HG02588 (cell line): ENCODE measurements at regions not wholly inside any gene's neighbourhood (a gene's known extent, or its start where the extent isn't known, plus 50 kb on each side); places are given as distances from the start of the nearest gene placed in this dataset.
"Not testable (repeated sequence)": the region's sequence is repeated elsewhere in the genome, so short reads cannot be mapped to it uniquely, and the experiment has no call there.

Experiments used
- ATAC-seq: cut with Tn5 transposase; IDR thresholded peaks from one replicate; pipeline ENCODE4 v1.9.1; 2021; ENCODE audit warnings: mild to moderate bottlenecking, moderate library complexity; ENCODE audit not compliant: unreplicated experiment

- ATAC-seq: no peak
These were observed 244.0 kb upstream of the SFSWAP start for GRCh38 chr12:131466932-131467331.

GRCh38 chr12:131468206-131468605 lies 242.7 kb upstream of the SFSWAP start:
- no peak for ATAC-seq

- ATAC-seq: not testable (repeated sequence)
These were observed 240.9 kb upstream of the SFSWAP start for GRCh38 chr12:131469945-131470344.

DNA sequence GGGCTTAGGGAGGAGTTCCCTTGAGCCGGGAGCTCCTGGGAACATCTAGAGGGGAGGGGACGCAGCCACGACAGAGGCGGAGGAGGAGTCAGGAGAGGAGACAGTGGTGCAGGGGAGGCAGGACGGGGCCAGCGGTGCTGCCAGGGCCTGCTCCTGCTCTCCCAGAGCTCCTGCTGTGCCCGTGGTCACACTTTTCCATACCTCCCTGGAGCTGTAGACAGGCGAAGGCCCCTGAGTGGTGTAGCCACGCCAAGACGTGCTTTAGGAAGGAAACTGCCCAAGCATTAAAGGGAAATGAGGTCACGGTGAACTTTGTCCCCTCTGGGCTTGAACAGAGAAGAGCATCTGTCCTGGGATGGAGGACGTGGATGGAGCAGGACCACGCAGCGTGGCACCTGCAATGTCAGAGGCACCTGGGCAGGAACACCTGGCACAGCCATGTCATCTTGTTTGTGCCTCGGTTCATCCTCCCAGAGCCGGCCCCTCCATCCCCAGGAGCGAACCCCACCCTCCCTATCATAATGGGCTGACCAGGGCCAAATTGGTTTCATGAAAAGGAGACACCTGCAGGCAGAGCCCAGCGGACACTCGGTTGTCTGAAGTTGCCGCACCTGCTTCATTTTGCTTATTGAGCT lies 239.5 kb upstream of the SFSWAP start:
- no peak for ATAC-seq

DNA sequence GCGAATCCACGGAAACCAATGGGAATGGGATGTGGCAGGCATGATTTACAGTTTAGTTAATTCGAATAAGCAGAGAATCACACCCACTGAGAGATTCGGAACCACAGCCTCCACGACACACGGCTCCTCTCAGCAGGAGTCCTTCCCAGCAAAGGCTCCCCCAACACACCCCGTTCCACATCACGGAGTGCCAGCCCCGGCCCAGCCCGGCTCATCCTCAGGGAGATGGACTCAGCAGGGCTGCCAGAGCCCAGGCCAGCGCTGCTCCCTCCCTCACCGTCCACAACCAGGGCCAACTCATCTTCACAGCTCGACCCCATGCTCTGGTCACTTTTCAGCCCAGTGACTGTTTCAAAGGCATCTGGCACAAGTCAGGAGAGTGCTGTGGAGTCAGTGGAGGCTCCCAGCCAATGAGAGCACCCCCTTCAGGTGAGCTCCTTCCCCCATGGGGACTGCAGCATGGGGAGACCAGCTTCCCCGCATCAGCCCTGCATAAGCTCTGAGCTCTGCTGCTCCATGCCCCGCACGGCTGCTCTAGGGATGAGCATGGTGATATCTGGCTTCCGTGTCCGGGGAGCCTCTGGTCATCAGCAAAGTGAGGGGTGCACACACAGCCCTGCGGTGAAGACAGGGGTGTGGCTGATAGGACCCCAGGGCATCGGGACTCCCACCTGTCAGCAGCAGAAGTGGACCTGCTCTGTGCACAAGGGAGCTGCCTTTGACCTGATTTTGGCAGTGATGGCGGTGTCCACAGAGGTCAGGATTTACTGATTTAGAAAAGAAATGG lies 238.8 kb upstream of the SFSWAP start:
- no peak for ATAC-seq

DNA sequence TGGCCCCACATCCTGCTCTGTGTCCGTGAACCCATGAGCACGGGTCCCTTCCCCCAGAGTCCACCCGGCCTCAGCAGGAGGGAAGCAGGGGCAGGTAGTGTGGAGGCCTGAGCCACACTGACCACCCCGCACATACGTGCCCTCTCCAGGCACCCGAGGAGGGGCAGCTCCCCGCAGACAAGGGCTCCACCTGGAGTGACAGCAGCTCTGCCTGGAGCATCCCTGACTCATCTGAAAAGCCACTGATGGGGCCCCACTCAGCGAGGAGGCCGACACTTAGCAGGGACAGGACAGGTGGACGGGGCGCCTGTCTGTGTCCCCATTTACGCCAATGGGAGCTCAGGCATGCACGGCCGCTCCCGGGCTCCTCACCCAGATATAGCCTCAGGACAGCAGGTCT lies 237.6 kb upstream of the SFSWAP start:
- ATAC-seq: no peak

DNA sequence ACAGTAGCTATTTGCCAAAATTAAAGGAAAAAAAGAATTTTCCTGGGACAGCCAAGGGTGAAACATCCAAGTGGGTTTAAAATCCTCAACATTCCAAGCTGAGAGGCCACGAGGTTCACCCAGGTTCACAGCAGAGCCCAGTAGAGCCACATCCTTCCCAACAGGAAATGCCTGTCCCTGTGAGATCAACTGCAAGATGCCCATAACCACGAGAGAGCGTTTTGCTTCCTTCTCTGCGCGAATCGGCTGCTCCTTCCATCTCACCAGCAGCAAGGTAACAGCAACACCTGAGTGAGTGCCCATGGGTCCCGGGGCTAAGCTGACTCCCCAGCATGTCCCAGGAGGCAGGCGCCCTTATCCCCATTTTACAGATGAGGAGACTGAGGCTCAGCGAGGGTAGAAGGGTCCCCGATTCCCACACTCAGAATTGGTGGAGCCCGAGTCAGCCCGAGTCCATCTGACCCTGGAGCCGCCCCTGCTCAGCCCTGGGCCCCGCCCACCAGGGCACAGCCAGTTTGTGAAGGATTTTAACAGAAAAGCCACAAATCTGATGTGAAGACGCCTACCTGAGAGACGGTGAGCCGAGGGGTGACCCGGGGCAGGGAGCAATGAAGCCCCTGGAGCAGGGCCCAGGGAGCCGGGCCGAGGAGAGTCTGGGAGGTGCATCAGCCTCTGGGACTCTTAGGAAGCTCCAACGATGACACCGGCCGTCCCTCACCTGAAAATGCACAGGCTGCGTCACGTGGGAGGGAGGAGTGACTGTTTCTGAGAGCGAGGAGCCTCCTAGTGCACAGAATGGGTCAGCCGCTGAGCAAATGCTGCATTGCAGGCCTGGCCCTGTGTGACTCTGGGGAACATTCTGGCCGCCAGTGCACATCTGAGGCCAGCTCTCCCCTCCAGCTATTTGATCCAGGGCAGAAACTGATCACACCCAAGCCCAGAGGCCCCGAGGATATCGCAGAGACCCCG lies 236.9 kb upstream of the SFSWAP start:
- no peak for ATAC-seq

DNA sequence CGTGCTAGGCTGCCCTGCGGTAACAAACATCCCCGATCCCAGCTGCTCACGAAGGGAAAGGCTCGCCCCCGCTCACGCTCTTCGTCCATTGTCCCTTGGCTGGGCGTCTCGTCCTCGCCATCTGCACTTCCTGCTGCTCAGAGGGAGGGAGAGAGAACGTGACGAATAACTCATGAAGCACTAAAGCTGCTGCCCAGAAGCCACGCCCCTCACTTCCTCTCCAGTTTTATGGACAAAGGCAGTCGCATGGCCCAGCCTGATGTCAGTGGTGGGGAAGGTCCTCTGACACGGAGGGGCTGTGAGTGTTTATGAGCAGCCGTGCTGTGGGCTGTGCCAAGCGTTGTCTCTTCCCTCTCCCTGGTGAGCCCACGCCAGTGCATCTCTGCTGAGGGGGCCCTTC lies 235.9 kb upstream of the SFSWAP start:
- not testable (repeated sequence) for ATAC-seq

DNA sequence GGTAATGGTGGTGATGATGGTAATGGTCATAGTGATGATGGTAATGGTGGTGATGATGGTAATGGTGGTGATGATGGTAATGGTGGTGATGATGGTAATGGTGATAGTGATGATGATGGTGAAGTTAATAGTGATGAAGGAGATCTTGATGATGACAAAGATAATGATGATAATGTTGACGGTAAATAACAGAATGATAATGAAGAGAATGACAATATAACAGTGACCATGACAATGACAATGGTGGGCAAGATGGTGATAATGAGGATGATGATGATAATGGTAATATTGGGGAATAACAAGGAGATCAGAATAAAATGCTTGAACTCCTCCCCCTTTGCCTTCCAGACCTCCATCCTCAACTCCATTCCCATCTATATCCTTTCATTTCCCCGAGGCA lies 233.3 kb upstream of the SFSWAP start:
- ATAC-seq: no peak

- no peak for ATAC-seq
These were observed 232.4 kb upstream of the SFSWAP start for GRCh38 chr12:131478468-131478867.

DNA sequence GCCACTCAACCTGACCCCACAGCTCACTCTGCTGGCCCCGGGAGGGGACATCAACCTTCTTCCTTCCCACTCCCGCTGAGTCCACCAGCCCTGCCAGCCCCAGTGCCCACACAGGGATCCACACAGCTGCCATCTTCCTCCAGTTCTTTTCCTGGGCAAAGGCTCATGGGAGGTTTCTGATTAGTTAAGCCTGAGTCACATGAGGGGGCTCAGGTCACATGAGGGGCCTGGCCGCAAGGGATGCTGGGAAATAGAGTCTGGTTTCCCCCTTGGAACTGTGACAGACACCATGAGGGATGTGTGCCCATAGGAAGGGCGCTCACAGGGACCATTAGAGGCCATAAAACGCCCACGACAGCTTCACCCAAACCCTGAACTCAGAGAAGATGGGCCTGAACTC lies 228.7 kb upstream of the SFSWAP start:
- no peak for ATAC-seq

DNA sequence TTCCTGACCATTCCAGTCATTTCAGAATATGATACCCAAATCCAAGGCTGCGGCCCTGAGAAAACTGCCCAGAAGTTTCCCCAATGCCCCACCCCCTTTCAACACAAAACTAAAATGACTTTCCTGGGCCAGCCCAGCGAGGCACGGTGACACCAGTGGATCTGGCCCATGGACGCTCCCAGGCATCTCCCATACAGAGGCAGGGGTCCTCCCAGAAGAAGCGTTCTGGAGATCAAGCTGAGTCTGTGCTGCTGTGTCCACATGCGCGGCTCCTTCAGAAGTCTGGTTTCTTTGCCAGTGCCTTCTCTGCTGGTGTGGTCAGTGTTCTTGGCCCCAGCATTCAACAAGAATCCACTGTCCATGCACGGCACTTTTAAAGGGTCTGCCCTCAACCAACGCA lies 228.2 kb upstream of the SFSWAP start:
- no peak for ATAC-seq

GRCh38 chr12:131486451-131487230 lies 224.2 kb upstream of the SFSWAP start:
- ATAC-seq: no peak

- ATAC-seq: no peak
These were observed 223.3 kb upstream of the SFSWAP start for GRCh38 chr12:131487388-131488124.

DNA sequence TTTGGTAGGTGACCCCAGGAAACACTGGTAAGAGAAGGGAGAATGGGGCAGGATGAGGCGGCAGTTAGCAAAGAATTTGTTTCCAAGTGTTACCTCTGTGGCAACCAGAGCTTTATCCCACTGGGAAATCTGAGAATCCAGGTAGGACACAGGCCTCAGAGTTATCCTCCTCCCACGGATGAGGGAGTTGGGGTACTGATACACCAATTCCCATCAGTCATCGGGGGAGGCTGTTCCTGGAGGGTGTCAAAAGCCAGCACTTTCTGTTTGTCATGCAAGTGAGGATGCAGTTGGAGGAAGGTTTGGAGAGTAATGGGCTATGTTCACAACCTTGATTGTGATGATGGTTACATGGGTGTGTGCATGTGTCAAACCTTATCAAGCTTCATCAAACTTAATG lies 221.2 kb upstream of the SFSWAP start:
- ATAC-seq: no peak

DNA sequence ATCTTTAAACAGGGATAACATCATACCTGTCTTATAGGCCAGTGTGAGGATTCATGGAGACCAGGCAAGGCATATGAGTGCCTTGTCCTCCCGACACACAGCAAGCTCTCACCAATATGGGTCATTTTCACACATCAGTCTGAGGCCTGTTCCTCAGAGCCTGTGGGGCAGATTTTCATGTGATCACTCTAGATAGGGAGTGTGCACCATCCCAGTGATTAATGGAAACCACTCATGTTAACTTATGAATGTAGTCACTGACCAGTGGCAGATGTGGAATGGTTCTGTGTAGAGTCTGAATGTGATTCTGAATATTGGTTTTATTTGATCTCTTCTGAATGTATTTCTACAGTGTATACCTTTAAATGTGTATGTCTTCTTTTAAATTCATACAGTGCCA lies 219.7 kb upstream of the SFSWAP start:
- no peak for ATAC-seq

GRCh38 chr12:131491916-131492490 lies 218.9 kb upstream of the SFSWAP start:
- no peak for ATAC-seq

- ATAC-seq: no peak
These were observed 217.6 kb upstream of the SFSWAP start for GRCh38 chr12:131493068-131493826.

- ATAC-seq: no peak
These were observed 216.7 kb upstream of the SFSWAP start for GRCh38 chr12:131494216-131494615.
